Esophagus mucosa (tissue), 1 donor: ENCODE measurements at regions not wholly inside any gene's neighbourhood (a gene's known extent, or its start where the extent isn't known, plus 50 kb on each side); places are given as distances from the start of the nearest gene placed in this dataset.

Experiments
- ATAC-seq: fragments of 200-7000 bp; cut with Tn5 transposase; one replicate; pipeline ENCODE4 v1.9.1; 2020
- donor health status: DM: yes; HTN: yes; CAD: no.

DNA sequence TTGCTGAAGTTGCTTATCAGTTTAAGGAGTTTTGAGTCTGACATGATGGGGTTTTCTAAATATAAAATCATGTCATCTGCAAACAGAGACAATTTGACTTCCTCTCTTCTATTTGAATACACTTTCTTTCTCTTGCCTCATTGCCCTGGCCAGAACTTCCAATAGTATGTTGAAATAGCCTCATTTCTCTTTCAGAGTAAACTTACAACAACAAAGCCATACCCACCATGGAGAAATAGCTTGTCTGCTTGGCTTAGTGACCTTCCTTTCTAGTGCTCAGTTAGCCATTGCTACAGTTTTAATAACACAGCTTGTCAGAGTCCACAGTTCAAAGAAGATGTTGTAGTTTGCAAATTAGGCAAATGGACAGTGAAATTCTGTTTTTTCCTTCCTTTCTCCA is 228.0 kb downstream of the ETAA1 start:
- no peak for ATAC-seq

DNA sequence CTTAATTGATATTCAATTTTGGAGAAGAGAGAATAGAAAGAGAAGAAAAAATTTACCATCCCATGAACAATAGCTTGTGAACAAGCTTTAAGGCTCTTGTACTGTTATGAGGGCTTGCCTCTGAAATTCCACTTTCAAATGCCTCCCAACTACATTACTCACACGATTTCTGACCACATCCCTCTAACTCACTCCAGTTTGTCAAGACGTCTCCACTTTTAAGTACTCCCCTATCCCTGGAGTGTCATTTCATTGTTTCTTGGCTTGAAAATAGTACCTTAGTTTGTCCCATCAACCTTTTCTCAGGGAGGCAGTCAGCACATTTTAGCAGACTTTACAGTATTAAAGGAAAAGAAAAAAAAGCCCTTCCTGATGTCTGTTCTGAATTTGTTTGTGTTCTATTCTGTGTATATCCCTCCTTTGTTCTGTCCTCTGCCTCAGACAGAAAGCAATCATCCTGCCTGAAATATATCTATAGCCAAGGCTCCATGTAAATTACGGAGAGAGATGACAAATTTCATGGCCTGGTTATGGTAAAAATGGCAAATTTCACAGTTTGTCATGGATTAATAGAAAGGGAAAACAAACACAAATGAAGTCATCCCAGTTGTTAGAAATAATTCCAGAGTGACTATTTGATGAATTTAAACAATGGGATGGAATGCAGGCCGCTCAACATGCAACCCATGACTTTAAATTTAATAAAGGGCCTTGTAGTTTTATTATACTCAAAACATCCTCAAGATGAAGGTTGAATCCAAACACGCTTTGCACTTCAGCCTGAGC is 228.8 kb downstream of the ETAA1 start:
- no peak for ATAC-seq

GRCh38 chr2:67626656-67627055 is 229.5 kb downstream of the ETAA1 start:
- no peak for ATAC-seq

GRCh38 chr2:67627456-67628207 is 230.5 kb downstream of the ETAA1 start:
- ATAC-seq, result no peak

DNA sequence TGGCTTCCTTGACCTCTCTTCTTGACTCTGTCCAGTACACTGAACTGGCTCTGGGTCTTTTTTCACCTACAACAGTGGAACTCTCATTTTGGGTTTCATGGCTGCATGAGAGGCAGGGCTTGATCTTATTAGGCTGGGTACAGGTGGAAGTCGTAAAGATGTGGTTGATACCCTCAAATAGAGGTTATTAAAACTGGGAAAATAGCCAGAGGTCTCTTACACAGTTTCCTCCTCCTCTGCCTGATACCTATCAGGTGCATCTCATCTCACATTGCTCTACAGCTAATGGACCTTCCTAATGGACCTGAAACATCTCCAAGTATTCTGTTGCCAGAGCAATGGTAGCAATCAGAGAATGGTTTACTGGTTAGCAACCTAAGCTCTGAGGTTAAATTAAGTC is 231.8 kb downstream of the ETAA1 start:
- ATAC-seq, result no peak

GRCh38 chr2:67631483-67631882 is 234.3 kb downstream of the ETAA1 start:
- no peak for ATAC-seq

GRCh38 chr2:67633212-67633856 is 236.2 kb downstream of the ETAA1 start:
- ATAC-seq, result no peak

DNA sequence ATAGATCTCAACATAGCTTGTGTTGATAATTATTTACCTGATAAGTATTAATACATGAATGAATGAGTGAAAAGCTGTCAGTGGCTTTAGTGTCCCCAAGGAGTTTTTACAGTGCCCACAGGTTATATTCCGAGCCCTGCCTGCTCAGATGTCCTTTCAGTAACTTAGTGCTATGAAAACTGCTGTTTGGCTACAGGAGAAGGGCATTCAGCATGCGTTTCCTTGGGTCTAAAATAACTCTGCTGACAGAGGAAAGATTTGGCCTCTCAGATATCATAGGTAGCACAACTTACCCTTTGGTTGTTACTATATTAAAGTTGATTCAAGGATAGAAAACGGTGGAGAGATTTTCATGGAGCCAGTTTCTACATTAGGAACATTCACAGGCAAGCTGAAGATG is 241.0 kb downstream of the ETAA1 start:
- no peak for ATAC-seq

GRCh38 chr2:67641312-67642045 is 244.3 kb downstream of the ETAA1 start:
- no peak for ATAC-seq

- no peak for ATAC-seq
Measured at GRCh38 chr2:67642046-67642382, 244.9 kb downstream of the ETAA1 start.

- ATAC-seq, result no peak
Measured at GRCh38 chr2:67642961-67643360, 245.8 kb downstream of the ETAA1 start.

- ATAC-seq, result no peak
Measured at GRCh38 chr2:67645280-67646138, 248.4 kb downstream of the ETAA1 start.

DNA sequence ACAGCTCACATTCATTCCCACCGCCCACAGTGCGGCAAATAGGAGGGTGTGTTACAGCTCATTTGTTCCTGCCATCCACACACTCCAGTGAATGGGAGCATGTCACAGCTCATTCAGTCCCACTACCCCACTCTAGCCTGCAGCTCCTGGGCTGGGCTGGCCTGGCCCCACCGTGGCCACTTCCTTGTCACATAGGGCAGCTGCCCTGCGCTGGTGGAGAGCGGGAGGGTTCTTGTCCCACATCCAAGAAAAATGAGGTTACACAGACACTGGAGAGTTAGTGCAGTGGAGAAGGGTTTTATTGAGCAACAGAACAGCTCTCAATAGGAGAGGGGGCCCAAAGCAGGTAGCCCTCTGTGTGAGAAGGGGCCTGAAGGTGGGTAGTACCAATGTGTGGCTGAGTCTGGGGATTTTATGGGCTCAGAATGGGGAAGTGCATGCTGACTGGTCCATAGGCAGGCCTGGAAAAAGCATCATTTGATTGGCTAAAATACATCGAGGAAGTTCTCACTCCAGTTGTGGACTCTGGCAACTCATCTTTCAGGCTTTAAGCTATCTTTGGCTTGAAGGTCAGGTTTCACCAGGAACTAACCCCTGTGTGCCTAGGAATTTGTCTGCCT is 249.7 kb downstream of the ETAA1 start:
- no peak for ATAC-seq

DNA sequence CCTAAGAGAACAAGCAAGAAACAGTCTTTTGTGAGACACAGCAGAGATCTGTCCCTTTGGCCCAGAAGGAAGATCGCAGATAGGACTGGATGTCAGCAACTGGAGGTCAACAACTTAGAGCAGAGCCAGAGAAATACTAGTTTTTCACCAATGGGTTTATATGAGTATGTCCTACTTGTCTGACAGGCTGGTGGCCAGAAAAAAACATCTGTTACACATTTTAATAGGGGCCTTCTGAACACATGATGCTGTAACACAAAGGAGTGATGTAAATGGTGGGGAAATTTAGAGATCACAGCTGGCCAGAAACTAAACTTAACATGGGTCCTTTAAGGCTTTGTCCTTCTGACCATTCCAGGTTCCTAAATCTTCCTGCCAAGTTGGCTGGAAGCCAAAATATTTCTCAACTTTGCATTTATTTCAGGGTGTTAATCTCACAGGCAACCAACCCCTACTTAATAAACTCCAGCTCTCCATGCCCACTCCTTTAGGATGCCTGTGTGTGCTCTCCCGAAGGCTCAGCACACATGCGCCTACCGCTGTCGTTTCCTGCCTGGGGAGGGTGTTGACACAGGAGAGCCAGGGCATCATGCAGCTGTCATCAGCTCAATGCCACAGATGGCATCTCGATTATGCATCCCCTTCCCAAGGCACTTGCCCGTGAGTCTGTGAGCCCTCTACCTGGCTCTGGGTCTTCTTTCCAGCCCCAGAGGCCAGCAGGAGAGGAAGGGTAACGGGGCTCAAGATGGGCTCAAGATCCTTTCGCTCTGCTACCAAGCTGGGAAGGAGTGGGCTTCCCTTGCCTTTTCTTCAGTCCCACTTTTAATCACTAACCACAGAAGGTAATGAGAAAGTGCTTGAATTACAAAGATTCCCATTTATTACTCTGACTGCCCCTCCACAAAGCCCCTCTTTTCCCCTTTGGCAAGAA is 252.5 kb downstream of the ETAA1 start:
- ATAC-seq, result no peak

- ATAC-seq, result peak; percentile 63
Measured at GRCh38 chr2:67650291-67651133, 253.4 kb downstream of the ETAA1 start.

DNA sequence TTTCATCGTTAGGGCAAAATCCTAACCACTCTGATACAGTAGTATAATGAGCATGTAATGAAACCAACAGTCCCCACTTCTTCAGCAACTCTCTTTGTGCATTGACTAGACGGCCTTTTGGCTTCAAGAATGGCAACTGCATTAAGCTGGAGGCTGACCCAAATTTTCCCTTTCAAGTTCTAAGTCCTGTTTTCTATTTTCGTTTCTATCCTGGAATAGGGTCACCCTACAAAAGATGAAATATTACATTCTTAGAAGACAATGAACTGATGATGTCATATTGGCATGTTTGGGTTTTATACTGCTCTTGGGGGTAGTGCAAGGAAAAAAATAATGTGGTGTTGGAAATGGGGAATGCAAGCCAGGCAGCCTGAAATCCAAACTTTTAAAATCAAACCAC is 254.4 kb downstream of the ETAA1 start:
- no peak for ATAC-seq

DNA sequence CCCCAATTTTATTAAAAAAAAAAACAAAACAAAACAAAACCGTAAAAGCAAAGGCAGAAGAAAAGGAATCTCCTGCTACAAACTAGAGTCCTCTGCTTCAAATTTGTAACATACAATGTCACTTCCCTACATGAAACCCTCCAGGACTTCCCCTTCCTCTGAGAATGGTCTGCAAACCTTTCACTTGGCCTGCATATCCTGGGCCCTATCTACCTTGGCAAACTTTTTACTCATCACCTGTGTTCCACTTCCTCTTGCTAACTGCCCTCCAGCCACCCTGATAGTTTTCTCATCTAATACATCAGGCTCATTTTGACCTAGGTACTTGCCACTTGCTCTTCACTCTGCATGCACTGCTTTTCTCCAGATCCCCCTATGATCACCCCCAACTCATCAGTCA is 255.5 kb downstream of the ETAA1 start:
- no peak for ATAC-seq

DNA sequence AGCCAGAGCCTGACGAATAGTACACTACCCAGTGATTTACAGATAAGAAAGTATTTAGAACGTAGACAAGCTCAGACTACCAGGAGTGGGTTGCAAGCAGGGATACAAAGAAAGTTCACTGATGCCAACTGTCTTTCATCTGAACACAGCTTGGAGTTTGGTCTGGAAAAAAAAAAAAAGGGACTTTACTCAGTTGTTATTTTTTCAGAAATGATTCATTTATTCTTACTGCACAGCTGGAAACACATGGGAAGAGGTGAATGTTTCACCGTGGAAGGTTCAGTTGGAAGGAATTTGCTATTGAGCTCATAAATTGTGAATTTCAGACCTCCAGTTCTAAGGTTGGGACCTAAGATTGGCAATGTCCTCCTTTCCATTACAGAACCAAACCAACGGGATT is 259.7 kb downstream of the ETAA1 start:
- no peak for ATAC-seq

DNA sequence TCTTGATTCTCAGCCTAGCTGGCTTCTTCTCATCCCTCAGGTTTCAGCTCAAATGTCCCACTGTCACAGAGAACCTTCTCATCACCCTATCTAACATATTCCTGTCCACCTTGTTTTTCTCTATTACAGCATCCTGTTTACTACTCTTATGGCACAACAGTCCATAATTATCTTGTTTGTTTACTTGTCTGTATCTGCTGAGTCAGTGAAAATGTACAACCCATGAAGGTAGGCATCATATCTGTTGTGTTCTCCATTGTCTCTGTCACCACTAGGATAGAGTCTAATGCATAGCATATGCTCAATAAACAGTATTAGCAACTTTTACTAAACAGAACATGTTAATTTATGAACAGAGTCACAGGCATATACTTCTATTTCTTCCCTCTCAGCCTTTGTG is 261.7 kb downstream of the ETAA1 start:
- no peak for ATAC-seq
